HG03135 (cell line): ENCODE measurements at regions not wholly inside any gene's neighbourhood (a gene's known extent, or its start where the extent isn't known, plus 50 kb on each side); places are given as distances from the start of the nearest gene placed in this dataset.
"Not testable (repeated sequence)": the region's sequence is repeated elsewhere in the genome, so short reads cannot be mapped to it uniquely, and the experiment has no call there.

Experiments
- ATAC-seq: cut with Tn5 transposase; IDR thresholded peaks from one replicate; pipeline ENCODE4 v1.9.1; 2021; ENCODE audit warnings: mild to moderate bottlenecking, moderate library complexity; ENCODE audit not compliant: unreplicated experiment

DNA sequence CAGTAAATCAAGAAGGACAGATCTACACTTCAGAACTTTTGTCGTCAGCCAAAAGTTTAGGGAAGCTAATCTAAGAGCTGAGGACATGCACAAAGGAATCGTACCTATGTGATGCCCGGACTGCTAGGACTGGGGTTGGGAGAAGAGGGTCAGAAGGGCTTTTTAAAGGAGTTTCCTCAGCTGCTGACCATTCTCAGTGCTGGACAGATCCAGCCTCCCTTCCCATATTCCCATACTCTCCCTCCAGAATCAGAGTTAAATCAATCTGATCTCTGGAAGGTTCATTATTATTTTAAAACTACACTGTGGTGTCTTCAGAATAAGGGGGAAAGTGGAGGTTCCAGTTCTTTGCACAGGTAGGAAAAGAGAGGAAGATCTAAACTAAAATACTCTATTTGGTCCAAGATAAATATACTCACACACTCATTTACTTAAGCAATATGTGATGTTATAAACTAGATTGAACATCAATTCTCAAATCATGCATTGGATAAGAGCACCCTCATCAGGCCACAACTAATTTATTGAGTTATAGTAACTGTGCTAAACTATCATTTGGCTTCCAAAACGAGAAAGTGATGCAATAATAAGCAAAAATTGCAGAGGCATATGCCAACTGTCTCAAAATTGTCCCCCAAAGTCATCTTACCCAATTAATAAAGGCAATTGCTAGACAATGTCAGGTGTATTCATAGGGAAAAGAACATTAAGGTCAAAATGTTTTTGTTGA is 124.7 kb downstream of the HNRNPD start:
- ATAC-seq = no peak

DNA sequence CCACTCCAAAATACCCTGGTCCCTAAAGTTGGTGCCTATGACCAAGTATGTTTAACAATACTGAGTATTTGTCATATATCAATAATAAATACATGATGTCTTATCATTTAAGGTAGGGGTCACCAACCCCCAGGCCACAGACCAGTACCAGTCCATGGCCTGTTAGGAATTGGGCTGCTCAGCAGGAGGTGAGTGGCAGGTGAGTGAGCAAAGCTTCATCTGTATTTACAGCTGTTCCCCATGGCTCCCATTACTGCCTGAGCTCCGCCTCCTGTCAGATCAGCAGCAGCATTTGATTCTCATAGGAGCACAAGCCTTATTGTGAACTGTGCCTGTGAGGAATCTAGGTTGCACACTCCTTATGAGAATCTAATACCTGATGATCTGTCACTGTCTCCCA is 126.2 kb downstream of the HNRNPD start:
- no peak for ATAC-seq

DNA sequence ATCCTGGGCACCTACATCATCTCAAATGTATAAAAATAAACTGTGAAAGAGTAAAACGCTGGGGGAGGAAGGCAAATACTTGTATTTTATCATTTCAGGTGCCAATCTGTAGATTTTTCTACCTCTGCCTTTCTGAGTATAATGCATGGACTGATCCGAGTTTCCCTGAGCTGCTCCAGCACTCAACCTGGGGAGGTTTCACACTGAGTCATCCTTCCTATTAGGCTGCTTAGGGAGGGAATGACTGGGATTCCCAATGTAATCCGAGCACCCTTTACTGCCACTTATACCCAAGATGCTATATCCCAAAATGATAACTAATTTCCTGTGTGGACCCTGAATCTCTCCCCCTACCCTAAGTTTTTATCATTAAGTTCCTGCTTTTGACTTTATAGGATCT is 126.6 kb downstream of the HNRNPD start:
- no peak for ATAC-seq

DNA sequence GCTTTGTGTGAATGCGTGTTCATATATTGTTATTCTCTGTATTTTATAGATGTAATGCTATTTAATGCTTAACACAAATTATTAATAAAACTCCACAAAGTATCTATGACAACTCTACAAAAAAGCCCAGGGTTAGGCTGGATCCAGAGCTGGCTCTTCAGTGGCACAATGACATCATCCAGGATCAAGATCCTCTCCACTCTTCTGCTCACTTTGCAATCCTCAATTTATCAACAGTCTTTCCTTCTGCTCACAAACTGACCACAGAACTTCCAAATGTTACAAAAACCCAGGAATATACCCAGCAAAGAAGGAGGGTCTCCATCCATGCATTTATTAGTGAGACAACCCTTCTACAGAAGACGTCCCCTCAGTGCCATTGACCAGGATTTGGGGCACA is 132.3 kb downstream of the HNRNPD start:
- ATAC-seq = no peak

DNA sequence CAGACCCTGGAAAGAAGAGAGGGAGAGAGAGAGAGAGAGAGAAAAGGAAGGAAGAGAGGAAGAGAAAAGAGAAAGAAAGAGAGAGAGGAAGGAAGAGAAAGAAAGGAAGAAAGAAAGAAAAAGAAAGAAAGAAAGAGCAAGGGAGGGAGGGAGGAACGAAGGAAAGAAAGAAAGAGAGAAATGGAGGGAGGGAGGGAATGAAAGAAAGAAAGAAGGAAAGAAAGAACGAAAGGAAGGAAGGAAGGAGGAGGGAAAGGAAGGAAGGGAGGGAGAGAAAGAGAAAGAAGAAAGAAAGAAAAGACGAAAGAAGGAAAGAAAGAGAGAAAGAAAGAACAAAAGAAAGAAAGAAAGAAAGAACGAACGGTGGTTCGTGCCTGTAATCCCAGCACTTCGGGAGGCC is 133.4 kb downstream of the HNRNPD start:
- no peak for ATAC-seq

DNA sequence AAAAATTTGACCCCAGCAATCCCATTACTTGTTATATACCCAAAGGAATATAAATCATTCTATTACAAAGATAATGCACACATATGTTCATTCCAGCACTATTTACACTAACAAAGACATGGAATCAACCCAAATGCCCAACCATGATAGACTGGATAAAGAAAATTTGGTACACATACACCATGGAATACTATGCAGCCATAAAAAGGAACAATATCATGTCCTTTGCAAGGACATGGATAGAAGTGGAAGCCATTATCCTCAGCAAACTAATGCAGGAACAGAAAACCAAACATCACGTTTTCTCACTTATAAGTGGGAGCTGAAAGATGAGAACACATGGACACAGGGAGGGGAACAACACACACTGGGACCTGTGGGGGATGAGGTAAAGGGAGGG is 136.6 kb downstream of the HNRNPD start:
- not testable (repeated sequence) for ATAC-seq

DNA sequence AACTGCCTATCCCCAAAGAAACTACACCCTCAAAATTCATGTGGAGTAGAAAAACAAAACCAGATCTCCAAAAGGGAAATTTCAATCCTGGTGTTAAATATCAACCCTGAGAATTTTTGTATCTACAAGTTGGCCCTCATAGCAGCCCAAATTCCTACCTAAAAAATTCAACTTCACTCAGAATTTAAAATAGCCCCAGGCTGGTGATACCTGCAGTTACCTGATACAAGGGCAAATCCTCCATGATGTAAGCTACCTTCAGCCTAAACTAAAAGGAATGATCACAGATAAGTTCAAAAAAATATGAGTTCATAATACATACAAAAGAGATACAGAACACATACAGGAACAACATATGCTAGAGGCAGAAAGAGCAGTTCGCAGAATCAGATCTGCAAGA is 138.4 kb downstream of the HNRNPD start:
- no peak for ATAC-seq

DNA sequence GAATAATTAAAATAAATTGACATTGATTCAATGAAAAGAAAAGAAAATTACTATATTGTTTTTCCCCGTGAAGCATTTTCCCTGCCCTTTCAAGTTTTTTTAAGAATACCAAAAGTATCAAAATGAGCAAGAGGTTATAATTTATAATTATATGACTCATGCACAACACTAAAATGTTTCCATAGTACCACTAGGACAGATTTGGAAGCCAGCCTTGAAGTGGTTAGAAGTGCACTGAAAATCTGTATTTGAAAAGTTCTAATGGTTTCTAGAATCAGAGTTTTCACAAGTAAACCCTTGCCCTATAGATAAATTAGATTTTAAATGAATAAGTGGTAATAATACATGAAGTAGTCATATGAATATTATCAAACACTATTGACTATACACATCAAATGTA is 140.9 kb downstream of the HNRNPD start:
- no peak for ATAC-seq

DNA sequence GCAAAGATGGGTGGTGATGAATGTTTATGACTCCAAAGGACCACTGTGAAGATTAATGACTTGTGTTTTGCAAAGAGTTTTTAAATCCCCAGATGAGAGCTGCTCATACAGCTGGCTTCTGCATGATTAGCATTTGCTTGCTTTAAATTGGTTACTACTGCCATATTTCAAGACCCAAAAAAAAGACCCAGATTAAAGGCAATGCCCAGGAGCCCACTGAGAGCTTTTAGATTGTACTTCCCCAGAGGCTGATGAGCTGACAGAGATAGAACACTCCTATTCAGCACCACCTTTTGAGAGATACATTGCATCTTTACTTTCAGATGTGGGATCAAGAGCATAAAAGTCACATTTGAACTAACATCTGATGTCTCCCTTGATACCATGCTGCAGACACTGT is 142.0 kb downstream of the HNRNPD start:
- no peak for ATAC-seq

DNA sequence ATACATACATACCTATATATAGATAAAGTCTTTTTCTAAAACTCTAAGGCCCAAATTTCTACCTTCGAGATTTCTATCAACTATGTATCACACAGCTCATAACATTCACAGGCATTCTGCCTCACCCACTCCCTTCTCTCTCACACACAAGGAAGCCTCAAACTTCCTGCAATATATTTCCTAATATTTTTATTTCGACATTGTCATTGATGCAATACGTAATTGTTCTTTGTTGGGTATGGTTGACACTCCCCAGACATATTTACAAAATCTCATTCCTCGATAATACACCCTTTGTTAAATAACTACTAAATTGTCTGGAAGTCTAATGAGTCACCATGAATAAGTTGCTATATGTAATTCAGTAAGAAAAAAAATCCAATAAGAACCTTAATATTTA is 143.5 kb downstream of the HNRNPD start:
- no peak for ATAC-seq

DNA sequence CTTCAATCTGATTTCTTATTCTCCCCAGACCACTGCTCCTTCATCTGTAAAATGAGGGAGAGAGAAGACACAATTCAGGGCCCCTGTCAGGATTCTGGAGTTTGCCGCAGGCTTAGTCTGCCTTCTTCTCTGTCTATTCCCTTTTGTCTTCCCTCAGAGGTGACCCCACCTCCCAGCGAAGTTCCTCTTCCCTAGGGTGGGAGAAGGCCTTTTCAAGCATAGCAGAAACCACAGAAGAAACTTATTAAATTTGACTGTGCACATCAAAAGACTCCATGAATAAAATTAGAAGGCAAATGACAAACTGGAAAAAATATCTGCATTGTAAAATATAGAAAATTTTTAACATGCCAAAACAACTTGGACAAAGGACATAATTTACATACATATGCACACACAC is 148.8 kb downstream of the HNRNPD start:
- no peak for ATAC-seq

DNA sequence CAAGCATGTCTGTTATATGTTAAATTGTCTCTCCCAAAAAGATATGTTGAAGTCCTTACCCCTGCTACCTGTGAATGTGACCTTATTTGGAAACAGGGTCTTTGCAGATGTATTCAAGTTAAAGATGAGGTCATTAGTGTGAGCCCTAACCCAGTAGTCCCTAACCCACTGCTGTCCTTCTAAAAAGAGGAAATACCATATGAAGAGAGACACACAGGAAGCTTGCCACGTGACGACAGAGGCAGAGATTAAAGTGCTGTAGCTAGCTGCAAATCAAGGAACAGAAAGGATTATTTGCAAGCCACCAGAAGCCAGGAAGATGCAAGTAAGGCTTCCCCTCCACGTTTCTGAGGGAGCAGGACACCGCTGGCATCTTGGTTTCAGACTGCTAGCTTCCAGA is 150.1 kb downstream of the HNRNPD start:
- ATAC-seq = no peak

DNA sequence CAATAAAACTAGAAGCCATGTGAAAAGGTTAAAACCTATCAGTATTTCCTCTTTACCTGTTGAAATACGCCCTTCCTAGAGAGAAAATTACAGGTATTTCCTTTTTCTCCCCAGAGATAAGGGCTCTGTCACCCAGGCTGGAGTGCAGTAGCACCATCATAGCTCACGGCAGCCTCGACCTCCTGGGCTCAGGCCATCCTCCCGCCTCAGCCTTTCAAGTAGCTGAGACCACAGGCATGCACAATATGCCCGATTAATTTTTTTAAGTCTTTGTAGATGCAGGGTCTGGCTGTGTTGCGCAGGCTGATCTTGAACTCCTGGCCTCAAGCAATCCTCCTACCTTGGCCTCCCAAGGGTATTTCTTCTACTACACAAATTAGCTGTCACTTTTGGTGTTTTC is 154.4 kb downstream of the HNRNPD start:
- no peak for ATAC-seq

DNA sequence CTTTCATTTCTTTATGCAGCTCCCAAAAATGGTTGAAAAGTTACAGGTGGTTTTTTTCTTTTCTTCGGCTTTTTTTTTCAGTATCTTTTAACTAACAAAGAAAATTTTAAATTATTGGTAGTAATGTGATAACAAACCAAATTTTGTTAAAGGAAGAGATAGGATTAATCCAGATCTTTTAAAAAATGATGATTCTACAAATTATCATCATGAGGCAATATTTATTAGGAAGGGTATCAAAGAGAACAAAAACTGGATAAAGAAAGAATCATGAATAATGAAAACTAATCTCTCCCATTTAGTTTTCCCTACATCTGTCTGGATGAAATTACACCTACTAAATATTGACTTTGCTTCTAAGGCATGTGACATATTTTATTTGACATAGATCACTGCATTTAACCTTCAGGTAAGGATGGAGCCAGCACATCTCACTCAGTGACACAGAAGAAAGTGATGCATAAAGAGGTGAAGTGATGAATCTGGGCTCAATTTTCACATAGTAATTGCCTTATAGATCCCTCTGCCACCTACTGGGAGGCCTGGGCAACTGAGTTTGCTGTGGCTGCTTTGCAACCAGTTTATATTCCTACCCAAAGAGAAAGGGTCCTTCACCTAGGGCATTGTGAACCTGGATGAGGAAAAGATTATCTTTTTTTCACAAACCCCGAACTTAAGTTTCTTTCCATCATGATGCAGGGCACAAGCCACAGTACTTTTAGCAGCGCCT is 155.6 kb downstream of the HNRNPD start:
- no peak for ATAC-seq

DNA sequence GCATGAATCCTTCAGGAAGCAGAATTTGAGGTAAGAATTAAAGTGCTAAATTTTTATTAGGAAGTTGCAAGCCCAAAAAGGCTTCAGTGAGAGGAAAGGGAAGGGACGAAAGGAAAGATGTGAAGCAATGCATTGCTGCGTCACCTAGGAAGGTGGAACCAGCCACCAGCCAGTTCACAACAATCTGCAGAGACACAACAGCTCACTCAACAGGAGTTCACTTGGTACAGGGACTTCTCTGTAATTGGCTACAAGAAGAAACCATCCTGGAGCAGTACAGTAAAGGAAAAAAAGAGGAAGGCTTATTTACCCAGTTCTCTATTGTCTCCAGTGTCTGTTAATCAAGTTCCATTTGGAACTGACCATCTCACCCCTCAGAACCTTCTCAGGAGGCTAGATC is 157.6 kb downstream of the HNRNPD start:
- no peak for ATAC-seq

DNA sequence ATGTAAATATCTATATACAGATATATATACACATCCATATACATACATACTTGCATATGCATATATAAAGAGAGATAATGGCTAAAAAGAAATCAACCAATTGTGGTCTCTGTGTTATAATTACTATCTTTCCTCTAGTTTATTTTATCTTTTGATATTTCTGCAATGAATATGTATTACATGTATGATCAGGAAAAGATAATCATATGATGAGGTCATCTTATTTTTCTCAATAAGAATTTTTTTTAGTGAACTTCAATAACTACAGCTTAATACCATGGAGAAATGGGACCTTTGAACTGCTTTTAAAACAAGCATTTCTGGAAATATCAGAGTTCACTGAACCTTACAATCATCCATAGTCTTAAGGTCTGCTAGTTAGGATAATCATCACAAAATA is 158.0 kb downstream of the HNRNPD start:
- ATAC-seq = no peak

DNA sequence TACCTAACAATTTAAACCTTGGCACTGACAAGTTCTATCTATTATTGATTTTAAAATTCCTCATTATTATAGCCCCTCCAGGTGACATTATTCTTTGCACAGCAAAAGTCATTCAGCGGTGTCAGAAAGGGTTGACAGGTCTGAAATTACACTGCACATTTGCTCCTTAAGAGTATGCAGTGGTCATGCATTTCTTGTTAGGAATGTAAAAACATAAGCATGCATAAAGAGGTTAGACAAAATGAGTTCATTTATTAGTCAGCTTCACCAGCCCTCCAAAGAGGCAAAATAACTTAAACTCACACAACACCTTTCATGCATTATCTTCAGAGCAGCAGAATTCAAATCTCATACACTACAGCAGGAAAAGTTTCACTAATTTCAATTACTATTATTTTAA is 158.8 kb downstream of the HNRNPD start:
- no peak for ATAC-seq

DNA sequence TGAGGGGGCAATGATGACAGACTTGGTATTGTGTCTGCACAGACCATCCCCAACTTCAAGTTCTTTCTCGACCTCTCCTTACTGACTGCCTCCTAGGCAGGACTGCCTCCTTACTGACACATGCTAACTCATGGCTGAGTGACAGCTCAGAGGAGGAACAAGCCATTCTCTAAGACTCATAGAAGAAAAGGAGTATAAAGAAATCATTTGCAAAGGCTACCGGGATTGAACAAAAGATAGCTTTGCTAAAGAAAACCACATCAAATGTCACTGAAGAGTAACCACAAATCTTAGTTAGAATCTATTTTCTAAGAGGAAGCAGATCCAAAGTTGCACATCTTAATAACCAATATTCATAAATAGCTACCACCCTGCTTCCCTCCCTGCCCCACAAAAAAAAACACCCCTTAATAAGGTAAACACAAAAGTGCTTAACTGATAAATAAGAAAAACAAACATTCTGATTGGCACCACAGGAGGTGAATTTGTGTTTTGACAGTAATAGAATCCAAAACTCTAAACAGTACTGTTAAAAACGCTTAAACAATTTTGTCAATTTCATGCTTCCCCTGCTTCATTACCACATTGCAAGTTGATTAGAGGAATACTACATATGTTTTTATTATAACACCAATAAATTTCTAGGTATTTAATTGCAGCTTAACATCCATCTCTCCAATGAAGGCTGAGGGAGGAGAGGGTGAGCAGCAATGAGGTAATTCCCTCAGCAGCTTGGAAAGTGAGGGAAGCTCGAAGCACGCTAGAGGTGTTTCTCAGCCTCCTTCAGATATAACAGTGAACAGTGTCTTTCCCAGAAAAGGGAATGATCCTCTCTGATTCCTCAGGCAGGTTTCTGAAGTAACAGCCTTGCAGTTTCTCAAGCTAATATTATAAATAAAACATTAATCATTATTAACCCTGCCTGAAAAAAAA is 160.0 kb downstream of the HNRNPD start:
- ATAC-seq = no peak

DNA sequence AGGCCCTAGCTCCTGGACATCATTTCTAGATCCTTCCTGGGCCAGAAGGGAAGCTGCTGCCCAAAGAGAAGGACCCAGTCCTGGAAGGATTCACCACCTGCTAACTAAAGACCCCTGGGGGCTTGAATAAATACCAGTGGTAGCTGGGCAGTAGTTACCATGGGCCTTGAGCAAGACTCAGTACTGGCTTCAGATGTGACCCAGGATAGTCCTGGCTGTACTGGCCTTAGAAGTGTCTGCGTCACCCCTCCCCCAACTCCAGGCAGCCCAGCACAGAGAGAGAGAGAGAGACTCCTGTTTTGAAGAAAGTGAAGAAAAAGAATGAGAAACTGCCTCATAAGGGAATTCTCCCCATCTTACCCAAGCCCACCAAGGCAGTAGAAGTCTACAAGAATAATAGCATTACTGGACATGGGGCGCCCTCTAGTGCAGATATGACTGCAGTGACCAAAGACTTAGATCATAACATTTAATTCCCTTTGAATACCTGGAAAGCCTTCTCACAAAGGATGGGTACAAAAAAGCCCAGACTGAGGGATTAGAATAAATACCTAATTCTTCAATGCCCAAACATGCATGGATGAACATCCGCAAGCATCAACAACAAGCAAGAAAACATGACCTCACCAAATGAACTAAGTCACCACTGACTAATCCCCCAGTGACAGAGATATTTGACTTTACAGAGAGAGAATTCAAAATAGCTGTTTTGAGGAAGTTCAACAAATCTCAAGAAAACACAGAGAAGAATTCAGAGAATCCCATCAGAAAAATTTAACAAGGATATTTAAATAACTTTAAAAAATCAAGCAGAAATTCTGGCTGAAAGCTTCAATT is 171.8 kb downstream of the HNRNPD start:
- no peak for ATAC-seq

DNA sequence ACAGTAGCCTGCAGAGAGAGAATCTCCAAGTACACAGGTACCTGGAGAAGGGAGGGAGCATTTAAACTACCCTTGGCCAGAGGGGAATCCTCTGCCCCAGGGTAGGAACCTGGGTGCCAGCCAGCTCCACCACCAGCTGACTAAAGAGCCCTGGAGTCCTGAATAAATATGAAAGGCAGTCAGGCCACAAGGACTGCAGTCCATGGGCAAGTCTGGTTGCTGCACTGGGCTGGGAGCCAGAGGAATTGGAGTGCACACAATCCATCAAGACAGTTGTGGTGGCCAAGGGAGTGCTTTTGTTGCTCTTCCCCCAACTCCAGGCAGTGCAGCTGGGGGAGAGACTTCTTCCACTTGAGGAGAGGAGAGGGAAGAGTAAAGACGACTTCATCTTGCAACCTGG is 172.5 kb downstream of the HNRNPD start:
- ATAC-seq = no peak

DNA sequence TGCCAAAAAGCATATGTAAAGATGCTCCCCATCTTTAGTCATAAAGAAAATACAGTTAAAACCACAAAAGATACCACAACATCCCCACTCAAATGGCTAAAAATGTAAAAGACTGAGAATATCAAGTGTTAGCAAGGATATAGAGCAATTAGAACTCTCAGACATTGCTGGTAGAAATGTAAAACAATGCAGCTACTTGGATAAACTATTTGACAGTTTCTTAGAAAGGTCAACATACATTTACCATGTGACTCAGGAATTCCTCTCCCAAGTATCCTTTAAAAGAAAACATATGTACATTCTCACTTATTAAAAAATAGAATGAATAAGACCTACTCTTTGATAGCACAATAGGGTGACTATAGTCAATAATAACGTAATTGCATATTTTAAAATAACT is 173.7 kb downstream of the HNRNPD start:
- ATAC-seq = no peak
